HG03521 (cell line): ENCODE measurements at regions not wholly inside any gene's neighbourhood (a gene's known extent, or its start where the extent isn't known, plus 50 kb on each side); places are given as distances from the start of the nearest gene placed in this dataset.

ENCODE experiments used
- ATAC-seq: cut with Tn5 transposase; IDR thresholded peaks from one replicate; pipeline ENCODE4 v1.9.1; 2021; ENCODE audit warnings: mild to moderate bottlenecking, moderate library complexity; ENCODE audit not compliant: unreplicated experiment

DNA sequence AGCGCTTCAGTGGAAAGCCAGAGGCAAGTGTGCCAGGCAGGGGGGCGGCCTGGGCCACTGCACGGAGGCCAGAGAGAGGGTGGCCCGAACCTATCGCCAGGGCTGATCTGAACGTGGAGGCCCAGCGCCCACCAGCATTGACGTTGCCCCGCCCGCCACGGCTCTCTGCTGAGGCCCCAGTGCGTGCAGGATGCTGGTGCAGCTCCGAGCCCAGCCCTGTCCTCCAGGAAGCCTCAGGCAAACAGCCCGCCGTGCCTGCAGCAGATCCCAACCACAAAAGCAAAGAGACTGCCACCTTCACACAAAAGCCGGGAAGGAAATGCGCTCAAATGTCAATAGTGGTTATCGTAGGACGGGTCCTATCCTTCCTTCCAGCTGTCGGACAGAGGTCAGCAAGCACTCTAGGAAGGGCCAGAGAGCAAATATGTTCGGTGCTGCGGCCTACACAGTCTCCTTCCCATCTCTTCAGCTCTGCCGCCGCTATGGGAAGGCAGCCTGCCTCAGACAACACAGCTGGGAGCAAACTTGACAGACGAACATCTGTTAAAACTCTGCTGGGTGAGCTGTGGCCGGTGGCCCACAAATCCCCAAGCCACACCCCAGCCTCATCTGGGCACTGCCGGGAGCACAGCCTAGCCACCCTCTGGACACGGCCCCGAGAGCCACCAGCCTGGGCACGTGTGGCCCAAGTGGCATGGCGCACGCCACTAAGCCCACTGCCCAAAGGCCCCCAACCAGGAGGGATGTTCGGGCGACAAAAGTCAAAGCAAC is 146.2 kb downstream of the CRYBB2 start:
- no peak for ATAC-seq

- no peak for ATAC-seq
Measured at GRCh38 chr22:25366408-25366807, 147.0 kb downstream of the CRYBB2 start.

GRCh38 chr22:25366876-25367466 is 147.5 kb downstream of the CRYBB2 start:
- ATAC-seq = no peak

GRCh38 chr22:25367756-25368155 is 148.3 kb downstream of the CRYBB2 start:
- no peak for ATAC-seq

- ATAC-seq = no peak
Measured at GRCh38 chr22:25368271-25368670, 148.8 kb downstream of the CRYBB2 start.

DNA sequence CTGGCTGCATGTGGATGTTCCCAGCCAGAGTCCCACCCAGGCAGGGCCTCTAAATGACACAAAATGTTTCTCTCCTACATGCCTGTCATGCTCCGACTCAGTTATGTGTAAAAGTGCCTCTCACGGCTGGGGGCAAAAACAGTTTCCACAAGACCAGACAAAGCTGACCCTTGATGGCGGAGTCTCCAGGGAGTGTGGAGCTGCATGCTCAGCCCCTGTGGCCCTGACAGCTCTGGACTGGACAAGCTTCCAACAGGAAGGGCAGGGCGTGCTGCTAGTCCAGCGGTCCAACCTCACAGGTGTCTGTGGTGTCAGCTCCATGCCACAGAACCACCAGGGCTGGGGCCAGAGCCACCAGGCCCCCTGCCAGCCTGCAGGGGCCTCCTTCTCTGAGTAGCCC is 149.6 kb downstream of the CRYBB2 start:
- no peak for ATAC-seq

DNA sequence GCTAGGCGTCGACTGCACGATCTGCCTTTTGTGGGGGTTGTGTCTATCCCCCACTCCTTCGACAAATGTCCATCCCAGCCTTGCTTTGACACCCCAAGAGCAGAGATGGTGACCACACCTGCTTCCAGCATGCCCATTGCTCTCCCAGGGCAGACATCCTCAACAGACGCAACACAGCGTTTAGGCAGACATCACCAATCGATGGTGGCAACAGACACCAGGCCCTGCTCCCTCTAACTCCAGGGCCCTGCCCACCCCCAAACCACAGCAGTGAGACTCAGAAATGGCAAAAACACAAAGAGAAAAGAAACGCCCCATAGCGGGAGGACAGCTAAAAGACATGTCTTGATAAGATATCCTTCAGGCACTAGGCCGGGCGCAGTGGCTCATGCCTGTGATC is 150.9 kb downstream of the CRYBB2 start:
- ATAC-seq = no peak

GRCh38 chr22:25372000-25372595 is 152.7 kb downstream of the CRYBB2 start:
- no peak for ATAC-seq

DNA sequence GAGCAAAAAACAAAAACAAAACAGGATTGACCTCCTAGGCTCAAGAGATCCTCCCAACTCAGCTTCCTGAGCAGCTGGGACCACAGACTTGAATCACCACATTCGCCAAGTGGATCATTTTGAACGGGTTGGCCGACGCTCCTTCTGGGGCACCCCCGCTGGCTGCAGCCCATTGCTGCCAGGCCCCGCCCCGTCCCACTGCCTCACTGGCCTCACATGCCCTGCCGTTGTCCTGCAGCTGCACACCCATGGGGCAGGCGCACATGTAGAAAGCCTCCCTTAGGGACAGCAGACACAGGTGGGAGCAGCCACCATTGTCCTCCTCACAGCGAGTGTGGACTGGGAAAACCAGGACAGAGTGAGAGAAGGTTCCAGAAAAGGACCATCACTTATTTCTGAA is 154.5 kb downstream of the CRYBB2 start:
- no peak for ATAC-seq

DNA sequence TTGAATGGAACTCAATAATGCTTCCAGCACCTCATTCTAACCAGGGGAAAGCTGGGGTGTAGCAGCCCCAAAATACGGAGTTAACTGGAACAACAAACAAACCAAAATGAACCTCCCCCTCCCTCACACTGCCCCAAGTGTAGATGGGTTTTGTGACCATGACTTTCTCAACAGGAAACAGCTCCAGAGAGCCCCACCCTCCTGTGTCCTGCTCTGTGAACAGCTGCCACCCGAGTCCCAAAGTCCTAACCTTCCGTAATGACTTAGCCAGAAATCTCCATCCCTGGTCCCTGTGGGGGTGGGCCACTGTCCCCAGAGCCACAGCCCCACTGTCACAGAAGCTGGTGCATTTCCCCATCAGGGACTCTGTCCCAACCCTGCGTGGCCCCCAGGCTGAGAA is 155.4 kb downstream of the CRYBB2 start:
- ATAC-seq = no peak

GRCh38 chr22:25375683-25376082 is 156.2 kb downstream of the CRYBB2 start:
- no peak for ATAC-seq

GRCh38 chr22:25377699-25378098 is 158.3 kb downstream of the CRYBB2 start:
- ATAC-seq = no peak

DNA sequence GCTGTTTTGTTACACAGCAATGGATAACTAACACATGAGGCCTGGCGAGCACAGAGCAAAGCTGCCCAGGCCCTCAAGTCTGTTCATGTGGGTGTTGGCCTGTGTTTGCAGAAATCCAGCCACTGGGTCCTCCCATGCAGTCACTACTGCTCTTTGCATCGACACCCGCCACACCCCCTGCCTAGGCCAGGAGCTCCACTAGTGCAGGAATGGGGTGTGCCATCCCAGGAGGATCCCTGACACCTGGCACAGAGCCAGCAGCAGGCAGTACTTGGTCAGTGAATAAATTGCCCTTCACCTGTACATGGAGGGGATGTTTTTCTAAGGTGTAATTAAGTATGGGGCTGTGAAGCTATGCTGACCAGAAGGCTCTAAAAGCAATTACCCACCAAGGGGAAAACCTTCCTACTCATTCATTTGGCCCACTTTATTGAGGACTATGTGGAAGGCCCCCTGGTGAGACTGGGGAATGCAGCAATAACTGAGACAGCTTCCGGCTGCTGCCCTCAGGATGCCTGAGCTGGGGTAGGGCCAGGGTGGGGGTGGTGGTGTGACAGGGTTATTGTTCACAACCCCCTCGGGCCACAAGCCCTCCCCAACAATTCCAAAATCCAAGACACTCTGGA is 160.8 kb downstream of the CRYBB2 start:
- ATAC-seq = no peak

DNA sequence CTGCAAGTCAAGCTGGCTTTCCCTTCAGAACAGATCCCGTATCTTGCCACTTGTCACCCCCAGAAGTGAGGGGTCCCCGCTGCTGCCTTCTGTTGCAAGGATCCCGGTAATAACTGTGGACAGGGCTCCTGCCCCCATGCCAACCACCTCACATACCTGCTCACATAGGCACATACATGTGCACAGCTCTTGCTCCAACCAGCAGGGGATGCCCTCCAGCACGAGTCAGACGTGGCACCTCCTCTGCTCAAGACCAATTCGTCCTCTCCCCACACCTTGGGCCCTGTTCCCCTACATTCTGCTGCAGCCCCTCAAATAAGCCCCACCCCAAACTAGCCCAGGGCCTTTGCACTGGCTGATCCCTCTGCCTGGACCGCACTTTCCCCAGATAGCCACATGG is 163.3 kb downstream of the CRYBB2 start:
- no peak for ATAC-seq

- ATAC-seq = no peak
Measured at GRCh38 chr22:25383278-25383820, 163.9 kb downstream of the CRYBB2 start.

GRCh38 chr22:25383892-25384291 is 164.5 kb downstream of the CRYBB2 start:
- no peak for ATAC-seq

DNA sequence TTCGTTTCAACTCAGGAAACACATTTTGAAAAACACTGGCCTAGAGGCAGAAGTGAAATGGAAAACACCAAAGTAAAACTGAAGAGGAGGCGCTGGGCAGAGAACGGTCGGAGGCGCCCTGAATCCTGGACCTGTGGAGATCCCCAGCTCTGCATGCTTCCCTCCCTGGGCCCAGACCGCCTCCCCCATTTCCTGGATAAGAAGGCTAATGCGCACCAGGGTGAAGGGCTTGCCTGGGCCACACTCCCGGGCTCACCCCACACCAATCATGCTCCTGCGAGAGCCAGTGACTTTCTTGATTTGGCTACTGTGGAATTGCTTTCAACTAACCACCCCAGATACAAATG is 167.1 kb downstream of the CRYBB2 start:
- ATAC-seq = no peak

- no peak for ATAC-seq
Measured at GRCh38 chr22:25388415-25388814, 169.0 kb downstream of the CRYBB2 start.

DNA sequence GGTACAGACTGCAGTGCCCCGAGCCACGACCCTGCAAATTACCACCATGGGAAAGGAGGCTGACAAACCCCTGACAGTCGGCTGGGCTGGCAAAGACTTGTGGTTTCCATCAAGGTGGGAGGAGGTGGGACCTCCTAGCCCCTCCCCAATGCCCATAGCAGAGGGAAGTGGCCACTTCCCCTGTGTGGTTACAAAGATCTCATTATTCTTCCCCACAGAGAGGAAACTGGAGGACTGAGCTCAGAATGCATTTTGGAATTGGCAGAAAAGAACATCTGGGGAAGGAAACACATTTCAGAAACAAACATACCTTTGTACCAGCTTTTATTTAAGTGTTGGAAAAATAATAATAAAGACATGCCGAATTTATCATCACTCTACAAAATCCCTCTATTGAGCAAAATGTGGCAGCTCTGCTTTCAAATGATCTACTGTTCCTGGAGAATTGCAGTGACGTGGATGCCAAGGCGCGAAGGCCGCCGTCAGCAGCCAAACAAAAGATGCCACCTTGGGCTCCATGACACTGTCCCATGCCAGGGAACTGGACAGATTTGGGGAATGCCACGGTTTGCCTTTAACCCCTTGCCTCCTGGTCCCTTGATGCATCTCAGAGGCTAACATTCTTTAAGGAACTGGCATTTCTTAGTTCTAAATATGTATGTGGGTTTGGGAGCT is 169.6 kb downstream of the CRYBB2 start:
- no peak for ATAC-seq

- ATAC-seq = no peak
Measured at GRCh38 chr22:25389541-25389919, 170.1 kb downstream of the CRYBB2 start.
